Upper lobe of right lung (tissue), 1 donor: ENCODE measurements at regions not wholly inside any gene's neighbourhood (a gene's known extent, or its start where the extent isn't known, plus 50 kb on each side); places are given as distances from the start of the nearest gene placed in this dataset.

Experiments used
- ATAC-seq: fragments of 200-7000 bp; cut with Tn5 transposase; one replicate; pipeline ENCODE4 v1.9.1; 2020; ENCODE audit warnings: mild to moderate bottlenecking, moderate library complexity
- DNase-seq: peaks from one replicate; pipeline ENCODE4 v3.0.0-alpha.2; 2020
- H3K27ac ChIP-seq: fragments of 200-600 bp; one replicate; pipeline ENCODE4 v1.8.0; 2022
- H3K27me3 ChIP-seq: fragments of 200-600 bp; one replicate; pipeline ENCODE4 v1.8.0; 2022; ENCODE audit warnings: mild to moderate bottlenecking
- H3K36me3 ChIP-seq: fragments of 200-600 bp; one replicate; pipeline ENCODE4 v1.8.0; 2022
- H3K4me1 ChIP-seq: fragments of 200-600 bp; one replicate; pipeline ENCODE4 v1.8.0; 2022
- H3K4me3 ChIP-seq: fragments of 200-600 bp; one replicate; pipeline ENCODE4 v1.8.0; 2022; ENCODE audit warnings: mild to moderate bottlenecking
- H3K9me3 ChIP-seq: fragments of 200-600 bp; one replicate; pipeline ENCODE4 v1.8.0; 2022
- intact Hi-C: fragments of 100-400 bp; cut with DNase I; formaldehyde crosslinking; loops from one replicate; pipeline ENCODE4 v1.11.0; 2022
- TF ChIP-seq, protein P1 (sequence below): fragments of 200-600 bp; IDR thresholded peaks from one replicate; pipeline ENCODE4 v1.8.0; 2022; ENCODE audit warnings: antibody characterized with exemption
- donor health status: DM: no; HTN: yes; CAD: no; lungs with severe emphysema.

DNA sequence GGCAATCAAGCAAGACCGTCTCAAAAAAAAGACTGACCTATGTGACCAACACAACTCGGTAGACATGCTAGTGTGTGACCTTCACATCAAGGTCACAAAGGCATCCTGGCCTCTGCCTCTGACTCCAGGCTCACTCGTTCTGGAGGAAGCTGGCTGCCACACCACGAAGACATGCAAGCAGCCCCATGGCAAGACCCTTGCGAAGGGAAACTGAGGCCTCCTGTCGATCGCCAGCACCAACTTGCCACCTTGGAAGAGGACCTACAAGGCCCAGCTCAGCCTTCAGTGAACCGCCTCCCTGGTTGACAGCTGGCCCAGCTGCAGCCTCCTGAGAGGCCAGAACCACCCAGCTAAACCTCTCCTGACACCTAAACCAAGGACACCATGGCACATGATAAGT is 79.3 kb upstream of the ASAP2 start:
- Histone ChIP-seq H3K4me3 (no peak overlapping the region), H3K36me3 (no peaks in the 10 kb centered on the region), H3K27me3 (no peaks in the 10 kb centered on the region), H3K9me3 (no peaks in the 10 kb centered on the region), H3K4me1 (no peaks in the 10 kb centered on the region), H3K27ac (no peak overlapping the region)
- intact Hi-C loops: no loop called here
- TF ChIP-seq, protein P1, sequence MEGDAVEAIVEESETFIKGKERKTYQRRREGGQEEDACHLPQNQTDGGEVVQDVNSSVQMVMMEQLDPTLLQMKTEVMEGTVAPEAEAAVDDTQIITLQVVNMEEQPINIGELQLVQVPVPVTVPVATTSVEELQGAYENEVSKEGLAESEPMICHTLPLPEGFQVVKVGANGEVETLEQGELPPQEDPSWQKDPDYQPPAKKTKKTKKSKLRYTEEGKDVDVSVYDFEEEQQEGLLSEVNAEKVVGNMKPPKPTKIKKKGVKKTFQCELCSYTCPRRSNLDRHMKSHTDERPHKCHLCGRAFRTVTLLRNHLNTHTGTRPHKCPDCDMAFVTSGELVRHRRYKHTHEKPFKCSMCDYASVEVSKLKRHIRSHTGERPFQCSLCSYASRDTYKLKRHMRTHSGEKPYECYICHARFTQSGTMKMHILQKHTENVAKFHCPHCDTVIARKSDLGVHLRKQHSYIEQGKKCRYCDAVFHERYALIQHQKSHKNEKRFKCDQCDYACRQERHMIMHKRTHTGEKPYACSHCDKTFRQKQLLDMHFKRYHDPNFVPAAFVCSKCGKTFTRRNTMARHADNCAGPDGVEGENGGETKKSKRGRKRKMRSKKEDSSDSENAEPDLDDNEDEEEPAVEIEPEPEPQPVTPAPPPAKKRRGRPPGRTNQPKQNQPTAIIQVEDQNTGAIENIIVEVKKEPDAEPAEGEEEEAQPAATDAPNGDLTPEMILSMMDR: no peak
- ATAC-seq (no peak), DNase-seq (no peak)

- Histone ChIP-seq H3K27me3 (no peaks in the 10 kb centered on the region), H3K4me1 (no peaks in the 10 kb centered on the region), H3K36me3 (no peaks in the 10 kb centered on the region), H3K9me3 (no peaks in the 10 kb centered on the region), H3K27ac (no peak overlapping the region), H3K4me3 (no peak overlapping the region)
- no peak for DNase-seq
- ATAC-seq: no peak
- intact Hi-C loops: no loop called here
- TF ChIP-seq, protein P1: no peak
Observed at GRCh38 chr2:9126540-9126939, 80.1 kb upstream of the ASAP2 start.

DNA sequence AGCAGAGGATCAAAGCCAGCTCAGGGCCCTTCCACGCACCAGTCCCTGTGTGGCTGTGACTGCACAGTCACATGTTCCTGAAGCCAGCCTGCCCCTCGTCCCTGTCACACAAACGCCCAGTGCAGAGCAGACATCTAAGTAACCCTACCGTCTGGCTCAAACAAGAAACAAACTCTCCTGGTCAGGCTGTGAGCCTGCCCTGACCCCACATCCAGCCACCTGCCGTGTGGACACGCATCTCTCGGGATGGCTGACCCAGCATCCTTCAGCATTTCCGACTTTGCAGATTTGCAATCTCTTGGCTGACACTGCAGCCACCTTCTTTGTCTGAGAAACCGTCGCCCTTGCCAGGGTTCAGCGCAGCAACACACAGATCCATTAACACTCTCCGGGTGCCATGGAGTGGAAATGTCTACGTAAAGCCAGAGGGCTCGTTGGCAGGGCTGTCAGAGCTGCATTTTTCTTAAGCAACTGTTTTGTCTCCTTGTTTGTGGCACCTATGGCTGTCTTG is 82.3 kb upstream of the ASAP2 start:
- no peak overlapping the region for H3K27ac ChIP-seq
- no peaks in the 10 kb centered on the region for H3K9me3 ChIP-seq
- no peak for DNase-seq
- no peak overlapping the region for H3K4me3 ChIP-seq
- no peaks in the 10 kb centered on the region for H3K27me3 ChIP-seq
- TF ChIP-seq, protein P1: no peak
- no peak for ATAC-seq
- intact Hi-C loops: no loop called here
- H3K36me3 ChIP-seq: no peaks in the 10 kb centered on the region
- no peaks in the 10 kb centered on the region for H3K4me1 ChIP-seq

DNA sequence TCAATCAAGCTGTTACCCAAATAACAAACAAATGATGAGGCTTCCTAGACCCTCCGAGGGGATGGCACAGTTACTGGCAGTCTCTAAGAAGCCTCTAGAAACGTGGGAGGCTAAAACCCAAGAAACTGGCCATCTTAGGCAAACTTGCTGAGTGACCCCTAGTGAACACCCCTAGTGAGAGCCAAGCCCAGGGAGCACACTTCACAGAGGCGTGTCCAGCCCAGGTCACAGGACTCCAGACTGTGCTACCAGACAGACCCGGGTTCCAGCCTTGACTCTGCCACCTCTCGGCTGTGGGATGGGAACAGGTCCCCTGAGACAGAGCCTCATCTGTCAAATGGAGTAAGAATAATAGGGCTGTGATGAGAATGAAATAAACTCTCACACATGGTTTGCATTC is 83.5 kb upstream of the ASAP2 start:
- Histone ChIP-seq H3K4me3 (no peak overlapping the region), H3K27me3 (no peaks in the 10 kb centered on the region), H3K4me1 (no peaks in the 10 kb centered on the region), H3K9me3 (no peaks in the 10 kb centered on the region), H3K36me3 (no peaks in the 10 kb centered on the region), H3K27ac (no peak overlapping the region)
- DNase-seq (no peak), ATAC-seq (no peak)
- intact Hi-C loops: no loop called here
- TF ChIP-seq, protein P1: no peak

GRCh38 chr2:9122367-9122766 is 84.2 kb upstream of the ASAP2 start:
- Histone ChIP-seq H3K4me1 (no peaks in the 10 kb centered on the region), H3K27me3 (no peaks in the 10 kb centered on the region), H3K27ac (no peak overlapping the region), H3K9me3 (no peaks in the 10 kb centered on the region), H3K36me3 (no peaks in the 10 kb centered on the region), H3K4me3 (no peak overlapping the region)
- TF ChIP-seq, protein P1: no peak
- ATAC-seq: no peak
- DNase-seq: no peak
- intact Hi-C loops: no loop called here

- no peaks in the 10 kb centered on the region for H3K9me3 ChIP-seq
- H3K27ac ChIP-seq: no peak overlapping the region
- H3K4me1 ChIP-seq: no peaks in the 10 kb centered on the region
- intact Hi-C loops: no loop called here
- H3K36me3 ChIP-seq: no peaks in the 10 kb centered on the region
- DNase-seq (no peak), ATAC-seq (no peak)
- no peaks in the 10 kb centered on the region for H3K27me3 ChIP-seq
- H3K4me3 ChIP-seq: no peak overlapping the region
- TF ChIP-seq, protein P1: no peak
Observed at GRCh38 chr2:9118383-9118960, 88.1 kb upstream of the ASAP2 start.
